D341Med (cell line): ENCODE measurements at regions not wholly inside any gene's neighbourhood (a gene's known extent, or its start where the extent isn't known, plus 50 kb on each side); places are given as distances from the start of the nearest gene placed in this dataset.

Experiments used
- DNase-seq: peaks from one replicate; pipeline ENCODE4 v3.0.0; 2012; ENCODE audit warnings: low spot score

- no peak for DNase-seq
These were observed 183.8 kb downstream of the TFCP2L1 start for GRCh38 chr2:121101093-121101715.

GRCh38 chr2:121102941-121103340 is 182.1 kb downstream of the TFCP2L1 start:
- DNase-seq, result no peak

GRCh38 chr2:121103960-121104359 is 181.0 kb downstream of the TFCP2L1 start:
- DNase-seq, result no peak

- DNase-seq, result no peak
These were observed 180.3 kb downstream of the TFCP2L1 start for GRCh38 chr2:121104721-121105141.

- DNase-seq, result no peak
These were observed 174.1 kb downstream of the TFCP2L1 start for GRCh38 chr2:121110924-121111323.

- DNase-seq, result no peak
These were observed 166.1 kb downstream of the TFCP2L1 start for GRCh38 chr2:121118951-121119350.

- no peak for DNase-seq
These were observed 164.6 kb downstream of the TFCP2L1 start for GRCh38 chr2:121120411-121120810.

GRCh38 chr2:121120991-121121390 is 164.0 kb downstream of the TFCP2L1 start:
- no peak for DNase-seq

GRCh38 chr2:121121661-121122060 is 163.3 kb downstream of the TFCP2L1 start:
- DNase-seq, result no peak

GRCh38 chr2:121123268-121123667 is 161.7 kb downstream of the TFCP2L1 start:
- DNase-seq, result no peak

GRCh38 chr2:121124330-121124729 is 160.7 kb downstream of the TFCP2L1 start:
- DNase-seq, result no peak

- no peak for DNase-seq
These were observed 159.7 kb downstream of the TFCP2L1 start for GRCh38 chr2:121125350-121125749.

- DNase-seq, result peak; percentile 46
These were observed 156.0 kb downstream of the TFCP2L1 start for GRCh38 chr2:121128741-121129659.

GRCh38 chr2:121129692-121130091 is 155.3 kb downstream of the TFCP2L1 start:
- no peak for DNase-seq

GRCh38 chr2:121130301-121130850 is 154.6 kb downstream of the TFCP2L1 start:
- no peak for DNase-seq

GRCh38 chr2:121131375-121131774 is 153.6 kb downstream of the TFCP2L1 start:
- DNase-seq, result no peak

GRCh38 chr2:121132054-121132761 is 152.8 kb downstream of the TFCP2L1 start:
- no peak for DNase-seq

GRCh38 chr2:121132762-121133107 is 152.3 kb downstream of the TFCP2L1 start:
- no peak for DNase-seq

- DNase-seq, result no peak
These were observed 151.3 kb downstream of the TFCP2L1 start for GRCh38 chr2:121133551-121134319.

- DNase-seq, result no peak
These were observed 150.3 kb downstream of the TFCP2L1 start for GRCh38 chr2:121134728-121135127.

- DNase-seq, result no peak
These were observed 149.7 kb downstream of the TFCP2L1 start for GRCh38 chr2:121135168-121135853.
